Chondrocyte (in vitro differentiated cells): ENCODE measurements at regions not wholly inside any gene's neighbourhood (a gene's known extent, or its start where the extent isn't known, plus 50 kb on each side); places are given as distances from the start of the nearest gene placed in this dataset.

ENCODE experiments used
- DNase-seq: peaks from one replicate; pipeline ENCODE4 v3.0.0; 2021; ENCODE audit warnings: mixed read lengths, low spot score
- H3K27ac Mint-ChIP-seq: one replicate; pipeline ENCODE4 v1.8.0; 2021; ENCODE audit warnings: mild to moderate bottlenecking, moderate library complexity, mixed read lengths; ENCODE audit not compliant: unreplicated experiment
- H3K27me3 Mint-ChIP-seq: 2 replicates; pipeline ENCODE4 v1.8.0; 2021; ENCODE audit warnings: low read depth, mixed read lengths
- H3K36me3 Mint-ChIP-seq: 2 replicates; pipeline ENCODE4 v1.8.0; 2021; ENCODE audit warnings: low read depth, mixed read lengths
- H3K4me1 Mint-ChIP-seq: 2 replicates; pipeline ENCODE4 v1.8.0; 2021; ENCODE audit warnings: low read depth, mild to moderate bottlenecking, mixed read lengths
- H3K4me3 Mint-ChIP-seq: one replicate; pipeline ENCODE4 v1.8.0; 2021; ENCODE audit warnings: mild to moderate bottlenecking, moderate library complexity, mixed read lengths; ENCODE audit not compliant: unreplicated experiment
- H3K9me3 Mint-ChIP-seq: 2 replicates; pipeline ENCODE4 v1.8.0; 2021; ENCODE audit warnings: low read depth, mixed read lengths
- CTCF ChIP-seq: fragments of 200-600 bp; sonication (generic); IDR thresholded peaks from 2 replicates; pipeline ENCODE4 v1.5.0; 2021; ENCODE audit warnings: antibody characterized with exemption, mild to moderate bottlenecking, moderate library complexity

GRCh38 chr2:123769001-123769400 lies 256.1 kb upstream of the CNTNAP5 start:
- H3K4me3 Mint-ChIP-seq = no peak overlapping the region
- H3K9me3 Mint-ChIP-seq = peaks cover 6% of the 10 kb centered on the region
- H3K36me3 Mint-ChIP-seq = no peaks in the 10 kb centered on the region
- H3K4me1 Mint-ChIP-seq = no peaks in the 10 kb centered on the region
- TF ChIP-seq CTCF = no peak
- DNase-seq = no peak
- no peaks in the 10 kb centered on the region for H3K27me3 Mint-ChIP-seq
- H3K27ac Mint-ChIP-seq = no peak overlapping the region

GRCh38 chr2:123770996-123771720 lies 253.9 kb upstream of the CNTNAP5 start:
- TF ChIP-seq CTCF = no peak
- Mint-ChIP-seq H3K9me3 (no peaks in the 10 kb centered on the region), H3K4me1 (no peaks in the 10 kb centered on the region), H3K4me3 (no peak overlapping the region), H3K27ac (no peak overlapping the region), H3K27me3 (no peaks in the 10 kb centered on the region), H3K36me3 (no peaks in the 10 kb centered on the region)
- DNase-seq = no peak

GRCh38 chr2:123771928-123772632 lies 253.0 kb upstream of the CNTNAP5 start:
- Mint-ChIP-seq H3K9me3 (no peaks in the 10 kb centered on the region), H3K36me3 (no peaks in the 10 kb centered on the region), H3K4me3 (no peak overlapping the region), H3K4me1 (no peaks in the 10 kb centered on the region), H3K27me3 (no peaks in the 10 kb centered on the region), H3K27ac (no peak overlapping the region)
- no peak for TF ChIP-seq CTCF
- DNase-seq = no peak

- H3K4me1 Mint-ChIP-seq = no peaks in the 10 kb centered on the region
- H3K36me3 Mint-ChIP-seq = no peaks in the 10 kb centered on the region
- TF ChIP-seq CTCF = no peak
- H3K4me3 Mint-ChIP-seq = no peak overlapping the region
- H3K27ac Mint-ChIP-seq = no peak overlapping the region
- no peaks in the 10 kb centered on the region for H3K27me3 Mint-ChIP-seq
- H3K9me3 Mint-ChIP-seq = peaks cover 5% of the 10 kb centered on the region
- DNase-seq = no peak
These were observed 248.0 kb upstream of the CNTNAP5 start for GRCh38 chr2:123777116-123777515.

- peaks cover 18% of the 10 kb centered on the region for H3K9me3 Mint-ChIP-seq
- DNase-seq = no peak
- H3K27me3 Mint-ChIP-seq = no peaks in the 10 kb centered on the region
- H3K4me3 Mint-ChIP-seq = no peak overlapping the region
- no peaks in the 10 kb centered on the region for H3K4me1 Mint-ChIP-seq
- no peak for TF ChIP-seq CTCF
- no peak overlapping the region for H3K27ac Mint-ChIP-seq
- H3K36me3 Mint-ChIP-seq = no peaks in the 10 kb centered on the region
These were observed 241.9 kb upstream of the CNTNAP5 start for GRCh38 chr2:123783164-123783563.
